ENCODE measurements at regions not wholly inside any gene's neighbourhood (a gene's known extent, or its start where the extent isn't known, plus 50 kb on each side); places are given as distances from the start of the nearest gene placed in this dataset.

DNA sequence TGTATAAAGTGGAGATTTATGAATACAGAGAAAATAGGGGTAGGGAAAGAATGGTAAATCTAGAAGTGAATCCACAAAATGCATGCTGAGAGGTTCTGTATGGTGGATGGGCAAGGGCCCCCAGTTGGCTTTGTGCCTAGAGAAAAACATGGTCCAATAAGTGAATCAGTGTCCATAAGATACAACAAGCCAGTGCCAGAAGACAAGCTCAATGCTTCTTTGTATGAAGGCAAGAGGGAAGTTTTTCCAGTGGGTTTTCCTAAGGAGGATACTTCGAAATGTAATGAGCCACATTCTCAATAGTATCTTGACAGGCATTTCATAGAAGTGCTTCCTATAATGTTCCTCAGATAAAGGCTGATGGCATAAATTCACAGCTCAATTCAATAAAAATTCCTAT, 169.4 kb upstream of the HMCN1 start:
- Mint-ChIP-seq H3K4me1 (ENCODE audit: low read depth in 2 of 2) (peaks cover 52 to 73% of the 10 kb centered on the region in 2 donors), H3K9me3 (no peaks in the 10 kb centered on the region), H3K27me3 (no peaks in the 10 kb centered on the region), H3K36me3 (no peaks in the 10 kb centered on the region), H3K27ac (peak overlapping the region in 1 of 2 donors; percentile 97), H3K4me3 (no peak overlapping the region)
- ATAC-seq (no peak), DNase-seq (ENCODE audit: low spot score) (no peak)

DNA sequence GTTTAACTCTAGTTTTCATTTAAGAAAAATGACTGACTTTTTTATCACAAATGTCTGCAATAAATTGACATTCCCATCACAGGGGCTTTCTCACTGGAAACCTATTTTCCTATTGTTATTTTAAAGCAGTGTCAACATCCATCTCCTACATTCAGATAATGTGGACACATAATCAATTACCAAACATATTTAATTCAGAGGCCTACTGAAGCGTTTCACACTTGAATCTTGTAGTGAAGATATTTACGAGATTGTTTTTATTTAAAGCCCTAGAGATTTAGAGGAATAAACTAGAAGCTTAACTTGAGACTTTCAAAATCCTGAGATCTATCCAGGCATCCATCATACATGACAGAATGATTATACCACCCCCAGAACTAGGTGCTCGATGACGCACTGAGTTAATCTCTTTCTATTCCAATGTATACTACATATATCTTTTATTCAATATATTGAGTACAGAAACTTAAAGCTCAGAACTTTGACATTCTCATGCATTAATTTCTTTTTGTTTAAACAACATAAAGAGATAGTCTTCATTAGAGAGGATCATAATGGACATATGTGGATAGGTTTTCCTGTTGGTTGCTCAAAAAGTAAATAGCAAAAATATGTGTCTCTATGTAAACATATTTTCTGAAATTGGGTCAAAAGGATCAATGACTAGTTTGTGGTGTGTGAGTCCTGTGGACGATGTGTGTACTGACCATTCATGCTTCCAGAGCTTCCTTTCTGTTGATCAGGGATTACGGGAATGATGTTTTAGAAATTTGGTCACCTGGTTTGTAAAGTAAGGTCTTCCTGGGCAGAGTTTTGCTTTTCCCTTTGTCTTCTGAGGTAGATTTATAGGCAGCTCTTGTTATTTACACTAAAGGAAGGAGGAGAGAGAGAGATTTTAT, 171.5 kb upstream of the HMCN1 start:
- H3K4me1 Mint-ChIP-seq (ENCODE audit: low read depth in 2 of 2), result peaks cover 42 to 66% of the 10 kb centered on the region in 2 donors
- H3K36me3 Mint-ChIP-seq, result no peaks in the 10 kb centered on the region
- ATAC-seq (no peak), DNase-seq (ENCODE audit: low spot score) (no peak)
- no peak overlapping the region for H3K4me3 Mint-ChIP-seq
- no peaks in the 10 kb centered on the region for H3K27me3 Mint-ChIP-seq
- peak overlapping the region; percentile 93 to 98 for H3K27ac Mint-ChIP-seq
- no peaks in the 10 kb centered on the region for H3K9me3 Mint-ChIP-seq

DNA sequence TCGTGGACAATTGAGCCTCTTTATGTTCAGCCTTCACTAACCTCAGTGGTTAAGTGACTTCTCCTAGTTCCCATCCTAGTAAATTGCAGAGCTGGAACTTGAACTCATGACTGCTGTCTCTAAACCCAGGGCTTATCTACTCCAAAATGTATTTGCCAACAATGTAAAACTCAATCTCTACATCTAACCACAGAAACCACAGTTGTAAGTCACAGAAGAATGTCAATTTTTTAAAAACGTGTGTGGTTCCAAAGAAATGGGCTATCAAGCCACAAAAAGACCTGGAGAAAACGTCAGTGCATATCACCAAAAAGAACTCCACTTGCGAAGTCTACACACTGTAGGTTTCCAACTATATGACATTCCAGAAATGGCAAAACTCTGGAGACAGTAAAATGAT, 172.6 kb upstream of the HMCN1 start:
- H3K27me3 Mint-ChIP-seq, result no peaks in the 10 kb centered on the region
- H3K36me3 Mint-ChIP-seq, result no peaks in the 10 kb centered on the region
- peak overlapping the region; percentile 90 for H3K4me3 Mint-ChIP-seq
- DNase-seq (ENCODE audit: low spot score), result no peak
- H3K27ac Mint-ChIP-seq, result peak overlapping the region; percentile 93 to 98
- peaks cover 32 to 55% of the 10 kb centered on the region in 2 donors for H3K4me1 Mint-ChIP-seq (ENCODE audit: low read depth in 2 of 2)
- no peaks in the 10 kb centered on the region for H3K9me3 Mint-ChIP-seq
- ATAC-seq, result no peak

DNA sequence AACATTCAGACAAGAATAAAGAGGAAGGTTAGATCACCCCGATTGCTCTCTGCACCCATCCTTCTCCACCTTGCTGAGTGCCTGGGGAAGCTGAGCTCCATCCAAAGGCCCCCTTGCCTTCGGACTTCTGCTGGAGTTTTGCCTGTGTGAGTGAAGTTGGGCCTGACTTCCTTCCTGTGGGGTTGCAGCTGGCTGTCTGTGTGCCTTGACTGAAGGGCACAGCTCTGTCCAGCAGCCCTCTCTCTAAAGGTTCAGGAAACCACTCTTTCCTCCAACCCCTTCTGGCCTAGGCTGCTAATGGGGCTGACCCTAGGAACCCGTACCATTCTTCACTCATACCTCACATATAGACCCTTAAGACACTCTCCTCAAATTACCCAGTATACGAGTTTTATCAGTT, 173.4 kb upstream of the HMCN1 start:
- peak; percentile 62 for DNase-seq (ENCODE audit: low spot score)
- Mint-ChIP-seq H3K4me1 (ENCODE audit: low read depth in 2 of 2) (peaks cover 26 to 47% of the 10 kb centered on the region in 2 donors), H3K36me3 (no peaks in the 10 kb centered on the region), H3K4me3 (peak overlapping the region; percentile 90), H3K9me3 (no peaks in the 10 kb centered on the region), H3K27me3 (no peaks in the 10 kb centered on the region), H3K27ac (peak overlapping the region; percentile 93 to 98)
- peak; percentile 31 to 41 for ATAC-seq

DNA sequence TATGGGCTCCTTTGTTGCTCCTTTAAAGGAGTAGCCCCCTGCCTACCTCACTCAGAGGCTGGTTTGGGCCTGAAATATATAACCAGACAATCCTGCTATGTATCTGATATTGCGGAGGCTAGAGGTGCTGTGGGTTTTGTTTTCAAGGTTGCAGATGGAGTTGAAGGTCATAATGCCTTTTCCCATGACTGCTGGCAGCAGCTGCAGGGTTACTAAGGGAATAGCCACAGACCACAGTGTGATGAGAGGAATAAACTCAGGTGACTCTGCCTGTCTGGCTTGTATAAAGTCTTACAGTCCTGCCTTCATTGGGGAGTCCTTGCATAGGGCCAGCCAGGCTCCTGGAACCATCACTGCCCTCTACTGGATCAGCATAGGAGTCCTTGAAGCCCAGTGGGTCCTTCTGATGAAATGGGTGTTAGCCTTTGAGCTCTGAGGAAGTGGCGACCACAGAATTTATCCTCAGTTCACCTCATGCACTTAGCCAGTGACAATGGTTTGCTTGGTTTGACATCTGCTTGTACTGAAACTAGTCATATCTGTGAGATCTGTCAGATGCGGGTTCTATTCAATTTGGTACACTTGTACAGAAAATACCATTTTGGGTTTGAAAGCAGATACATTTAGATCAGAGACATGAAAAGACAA, 174.4 kb upstream of the HMCN1 start:
- peak overlapping the region; percentile 90 for H3K4me3 Mint-ChIP-seq
- no peaks in the 10 kb centered on the region for H3K27me3 Mint-ChIP-seq
- H3K9me3 Mint-ChIP-seq, result no peaks in the 10 kb centered on the region
- peak; percentile 83 for DNase-seq (ENCODE audit: low spot score)
- ATAC-seq, result peak; percentile 95 to 97
- peaks cover 26 to 44% of the 10 kb centered on the region in 2 donors for H3K4me1 Mint-ChIP-seq (ENCODE audit: low read depth in 2 of 2)
- H3K36me3 Mint-ChIP-seq, result no peaks in the 10 kb centered on the region
- peak overlapping the region; percentile 93 to 98 for H3K27ac Mint-ChIP-seq

DNA sequence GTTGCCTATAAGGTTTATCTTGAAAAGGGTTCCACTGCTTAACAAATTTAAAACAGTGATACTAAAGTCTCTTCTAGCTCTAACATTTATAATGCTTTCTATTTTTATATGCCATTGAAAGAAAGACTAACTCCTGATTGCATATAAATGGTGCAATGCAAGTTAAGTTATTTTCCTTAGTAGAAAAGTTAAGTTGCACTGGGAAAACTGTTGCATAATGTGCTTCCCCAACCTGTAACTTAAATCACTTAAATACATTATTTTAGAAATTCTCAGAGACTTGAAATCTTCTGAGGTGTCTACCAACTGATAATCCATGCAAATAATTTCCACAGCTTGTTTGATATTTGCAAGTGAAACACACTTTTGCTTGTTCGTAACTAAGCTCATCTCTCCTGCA, 175.0 kb upstream of the HMCN1 start:
- Mint-ChIP-seq H3K27me3 (no peaks in the 10 kb centered on the region), H3K9me3 (peaks cover 3% of the 10 kb centered on the region), H3K36me3 (no peaks in the 10 kb centered on the region), H3K27ac (peak overlapping the region; percentile 93 to 98), H3K4me3 (peak overlapping the region; percentile 90), H3K4me1 (ENCODE audit: low read depth in 2 of 2) (peaks cover 26 to 44% of the 10 kb centered on the region in 2 donors)
- DNase-seq (ENCODE audit: low spot score), result no peak
- ATAC-seq, result no peak

DNA sequence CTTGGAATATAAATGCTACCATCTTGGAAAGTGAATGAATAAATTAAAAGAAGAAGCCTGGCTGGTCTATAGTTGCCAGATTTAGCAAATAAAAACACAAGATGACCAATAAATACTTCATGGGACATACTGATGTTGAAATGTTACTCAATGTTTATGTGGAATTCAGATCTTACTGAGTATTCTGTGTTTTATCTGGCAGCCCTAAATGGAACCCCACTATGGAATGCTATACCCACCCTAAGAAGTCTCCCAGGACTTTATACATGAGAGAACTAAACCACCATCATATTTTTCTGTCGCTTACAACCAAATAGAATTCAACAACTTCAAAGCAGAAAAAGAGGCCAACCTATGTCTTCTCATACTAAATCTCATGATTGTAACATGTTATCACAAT, 177.6 kb upstream of the HMCN1 start:
- Mint-ChIP-seq H3K36me3 (no peaks in the 10 kb centered on the region), H3K4me1 (ENCODE audit: low read depth in 2 of 2) (peaks cover 24 to 29% of the 10 kb centered on the region in 2 donors), H3K9me3 (peaks cover 3% of the 10 kb centered on the region), H3K27me3 (no peaks in the 10 kb centered on the region), H3K27ac (peak overlapping the region in 1 of 2 donors; percentile 28), H3K4me3 (no peak overlapping the region)
- DNase-seq (ENCODE audit: low spot score) (no peak), ATAC-seq (no peak)

DNA sequence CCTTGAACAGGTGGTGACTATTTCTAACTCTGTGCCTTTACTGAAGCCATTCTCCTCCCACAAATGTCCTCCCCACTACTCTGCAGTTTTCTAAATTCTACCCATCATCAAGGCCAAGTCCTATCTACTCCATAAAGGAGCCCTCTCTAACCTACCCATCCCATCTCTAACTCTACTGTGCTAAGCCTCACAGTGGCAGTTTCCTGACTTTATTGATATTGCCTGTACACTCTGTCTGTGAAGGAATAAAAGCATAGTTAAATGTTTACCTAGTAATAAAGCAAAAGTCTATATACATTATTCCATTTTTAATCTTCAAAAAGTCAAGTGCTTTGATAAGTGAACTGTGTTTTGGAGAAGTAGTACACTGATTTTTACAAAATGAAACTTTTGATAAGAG, 178.4 kb upstream of the HMCN1 start:
- Mint-ChIP-seq H3K27ac (peak overlapping the region in 1 of 2 donors; percentile 29), H3K9me3 (peaks cover 3% of the 10 kb centered on the region), H3K4me3 (no peak overlapping the region), H3K27me3 (no peaks in the 10 kb centered on the region), H3K4me1 (ENCODE audit: low read depth in 2 of 2) (peaks cover 16 to 21% of the 10 kb centered on the region in 2 donors), H3K36me3 (no peaks in the 10 kb centered on the region)
- ATAC-seq (no peak), DNase-seq (ENCODE audit: low spot score) (no peak)

DNA sequence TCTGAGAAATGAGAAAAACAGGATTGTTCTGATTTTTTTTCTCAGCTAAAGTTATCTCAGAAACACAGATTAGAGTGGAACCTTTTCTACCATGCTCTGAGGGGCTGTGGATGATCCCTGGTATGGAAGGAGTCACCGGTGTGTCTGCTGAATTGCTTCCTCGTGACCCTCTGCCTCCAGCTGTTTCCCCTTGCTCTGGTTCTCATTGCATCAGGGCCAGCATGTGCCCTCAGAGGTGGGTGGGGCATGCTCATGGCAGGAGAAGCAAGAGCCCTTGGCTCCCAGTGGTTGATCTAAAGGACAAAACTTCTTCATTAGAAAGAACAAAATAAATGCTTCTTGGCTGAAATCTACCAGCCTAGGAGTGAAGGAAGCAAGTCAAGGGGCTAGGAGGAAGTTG, 183.2 kb upstream of the HMCN1 start:
- H3K4me3 Mint-ChIP-seq, result no peak overlapping the region

DNA sequence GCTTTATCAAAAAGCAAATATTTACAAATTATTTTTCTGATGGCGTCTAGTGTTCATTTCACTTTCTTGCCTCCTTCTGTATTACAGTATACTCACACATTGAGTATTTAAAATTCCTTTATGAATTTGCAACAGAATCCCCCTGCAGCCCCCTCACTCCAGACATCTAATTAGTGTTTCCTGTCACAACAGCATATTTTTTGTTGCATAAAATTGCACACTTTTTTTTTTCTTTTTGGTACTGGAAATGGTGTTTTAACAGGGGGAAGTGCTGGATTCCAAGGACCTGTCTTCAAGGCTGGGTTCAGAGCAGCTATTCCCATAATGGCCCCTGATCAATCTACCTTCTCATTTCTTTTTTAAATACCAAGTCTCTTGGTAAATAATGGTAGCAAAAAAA, 184.3 kb upstream of the HMCN1 start:
- Mint-ChIP-seq H3K9me3 (peaks cover 3% of the 10 kb centered on the region), H3K27me3 (no peaks in the 10 kb centered on the region), H3K36me3 (no peaks in the 10 kb centered on the region), H3K4me3 (no peak overlapping the region), H3K4me1 (ENCODE audit: low read depth in 2 of 2) (peaks cover 8 to 16% of the 10 kb centered on the region in 2 donors), H3K27ac (no peak overlapping the region)
- DNase-seq (ENCODE audit: low spot score), result no peak
- ATAC-seq, result no peak

More for the DNA sequence above, 183.2 kb upstream of the HMCN1 start:
- Mint-ChIP-seq H3K27ac (no peak overlapping the region), H3K27me3 (no peaks in the 10 kb centered on the region), H3K9me3 (peaks cover 3% of the 10 kb centered on the region), H3K36me3 (no peaks in the 10 kb centered on the region), H3K4me1 (ENCODE audit: low read depth in 2 of 2) (peaks cover 7 to 13% of the 10 kb centered on the region in 2 donors)
- ATAC-seq (no peak), DNase-seq (ENCODE audit: low spot score) (no peak)

DNA sequence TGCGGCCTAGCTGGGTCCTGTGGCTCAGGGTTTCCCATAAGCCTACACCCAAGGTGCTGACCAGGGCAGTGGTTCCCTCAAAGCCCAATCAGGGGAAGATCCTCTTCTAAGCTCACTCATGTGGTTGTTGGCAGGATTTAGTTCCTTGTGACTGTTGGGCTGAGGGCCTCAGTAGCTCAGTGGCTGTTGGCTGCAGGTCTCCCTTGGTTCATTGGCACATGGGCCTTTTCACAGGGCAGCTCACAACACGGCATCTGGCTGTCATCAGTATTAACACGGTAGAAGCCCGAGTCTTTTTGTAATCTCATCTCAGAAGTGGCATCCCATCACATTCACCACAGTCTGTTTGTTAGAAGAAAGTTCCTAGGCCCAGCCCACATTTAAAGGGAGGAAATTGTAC, 188.2 kb upstream of the HMCN1 start:
- H3K4me1 Mint-ChIP-seq (ENCODE audit: low read depth in 2 of 2), result peaks cover 8 to 17% of the 10 kb centered on the region in 2 donors
- peak overlapping the region in 1 of 2 donors; percentile 75 for H3K27ac Mint-ChIP-seq
- no peaks in the 10 kb centered on the region for H3K36me3 Mint-ChIP-seq
- H3K27me3 Mint-ChIP-seq, result no peaks in the 10 kb centered on the region
- H3K4me3 Mint-ChIP-seq, result no peak overlapping the region
- no peak for DNase-seq (ENCODE audit: low spot score)
- no peaks in the 10 kb centered on the region for H3K9me3 Mint-ChIP-seq
- peak in 1 of 2 donors; percentile 28 for ATAC-seq

DNA sequence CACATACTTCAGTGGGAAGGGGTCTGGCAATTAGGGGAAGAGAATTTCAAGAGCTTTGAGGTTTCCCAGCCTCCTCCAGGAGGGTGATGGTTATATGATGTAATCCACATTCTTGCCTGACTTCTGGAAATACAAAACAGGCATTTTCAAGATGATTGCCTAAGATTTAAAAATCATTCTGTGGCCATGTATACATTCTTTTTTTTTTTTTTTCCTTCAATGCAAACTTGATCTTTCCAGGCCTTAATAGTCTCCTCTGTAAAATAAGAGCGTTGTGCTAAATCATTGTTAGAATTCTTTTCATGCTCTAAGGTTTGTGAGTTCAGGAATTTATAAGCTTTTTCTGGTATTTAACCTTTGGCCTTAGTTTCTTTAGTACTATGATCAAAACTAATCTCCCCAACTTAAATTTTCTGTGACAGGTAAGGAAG, 192.3 kb upstream of the HMCN1 start:
- Mint-ChIP-seq H3K36me3 (peaks cover 8% of the 10 kb centered on the region), H3K27ac (peak overlapping the region in 1 of 2 donors; percentile 7), H3K4me3 (no peak overlapping the region), H3K27me3 (no peaks in the 10 kb centered on the region), H3K4me1 (ENCODE audit: low read depth in 2 of 2) (peaks cover 19 to 33% of the 10 kb centered on the region in 2 donors), H3K9me3 (peaks cover 6% of the 10 kb centered on the region)
- DNase-seq (ENCODE audit: low spot score), result no peak
- ATAC-seq, result no peak

DNA sequence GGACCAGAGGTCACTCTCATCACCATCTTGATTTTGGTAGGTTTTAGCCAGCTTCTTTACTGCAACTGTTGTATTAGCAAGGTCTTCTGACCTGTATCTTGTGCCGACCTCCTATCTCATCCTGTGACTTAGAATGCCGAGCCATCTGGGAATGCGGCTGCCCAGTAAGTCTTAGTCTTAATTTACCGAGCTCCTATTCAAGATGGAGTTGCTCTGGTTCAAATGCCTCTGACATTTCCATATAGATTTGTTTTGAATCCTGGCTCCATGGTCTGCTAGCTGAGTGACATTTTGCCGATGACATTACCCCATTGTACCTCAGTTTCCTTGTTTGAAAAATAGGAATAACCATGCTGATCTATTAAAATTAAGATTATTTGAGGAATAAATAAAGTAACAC, 193.9 kb upstream of the HMCN1 start:
- ATAC-seq (no peak), DNase-seq (ENCODE audit: low spot score) (no peak)
- H3K27me3 Mint-ChIP-seq, result no peaks in the 10 kb centered on the region
- peaks cover 9% of the 10 kb centered on the region for H3K9me3 Mint-ChIP-seq
- H3K27ac Mint-ChIP-seq, result peak overlapping the region in 1 of 2 donors; percentile 91
- peaks cover 16 to 27% of the 10 kb centered on the region in 2 donors for H3K4me1 Mint-ChIP-seq (ENCODE audit: low read depth in 2 of 2)
- no peak overlapping the region for H3K4me3 Mint-ChIP-seq
- peaks cover 8% of the 10 kb centered on the region for H3K36me3 Mint-ChIP-seq
